Thyroid gland (tissue), 4 donors: ENCODE measurements at regions not wholly inside any gene's neighbourhood (a gene's known extent, or its start where the extent isn't known, plus 50 kb on each side); places are given as distances from the start of the nearest gene placed in this dataset.

Experiments
- POLR2A ChIP-seq, 2 donors: fragments of 450-650 bp; IDR thresholded peaks; one replicate each; pipeline ENCODE4 v1.6.1; 2017; ENCODE audit warnings: antibody characterized with exemption in 2 of 2, mild to moderate bottlenecking in 2 of 2, moderate library complexity in 1 of 2
- TF ChIP-seq, protein P1 (sequence below), 6 experiments: fragments of 200-600 bp in 3 of 6; fragments of 450-650 bp in 3 of 6; sonication (generic) in 3 of 6; IDR thresholded peaks; one replicate each; pipeline ENCODE4 v1.5.1; 2016 to 2019; ENCODE audit warnings: antibody characterized with exemption in 6 of 6, mild to moderate bottlenecking in 2 of 6, inconsistent platforms in 1 of 6, moderate library complexity in 1 of 6

DNA sequence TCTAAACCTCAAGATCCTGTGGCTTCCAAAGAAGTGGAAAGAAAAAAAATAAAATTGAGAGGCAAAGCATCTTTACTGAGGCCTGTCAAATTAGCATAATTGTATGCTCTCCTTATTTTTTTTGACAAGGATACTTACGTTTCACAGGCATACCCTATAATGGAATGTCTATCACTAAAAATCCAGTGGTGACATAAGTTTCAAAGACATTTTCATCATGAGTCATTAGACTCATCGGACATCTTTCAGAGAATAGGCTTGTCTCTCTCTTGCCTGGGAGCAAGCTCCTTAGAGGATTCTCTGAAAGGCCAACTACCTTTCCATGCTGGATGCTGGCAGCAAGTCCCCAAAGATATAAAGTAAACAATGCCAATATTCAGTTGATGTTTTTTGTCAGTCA lies 380.7 kb upstream of the STEAP1 start:
- TF ChIP-seq, protein P1, sequence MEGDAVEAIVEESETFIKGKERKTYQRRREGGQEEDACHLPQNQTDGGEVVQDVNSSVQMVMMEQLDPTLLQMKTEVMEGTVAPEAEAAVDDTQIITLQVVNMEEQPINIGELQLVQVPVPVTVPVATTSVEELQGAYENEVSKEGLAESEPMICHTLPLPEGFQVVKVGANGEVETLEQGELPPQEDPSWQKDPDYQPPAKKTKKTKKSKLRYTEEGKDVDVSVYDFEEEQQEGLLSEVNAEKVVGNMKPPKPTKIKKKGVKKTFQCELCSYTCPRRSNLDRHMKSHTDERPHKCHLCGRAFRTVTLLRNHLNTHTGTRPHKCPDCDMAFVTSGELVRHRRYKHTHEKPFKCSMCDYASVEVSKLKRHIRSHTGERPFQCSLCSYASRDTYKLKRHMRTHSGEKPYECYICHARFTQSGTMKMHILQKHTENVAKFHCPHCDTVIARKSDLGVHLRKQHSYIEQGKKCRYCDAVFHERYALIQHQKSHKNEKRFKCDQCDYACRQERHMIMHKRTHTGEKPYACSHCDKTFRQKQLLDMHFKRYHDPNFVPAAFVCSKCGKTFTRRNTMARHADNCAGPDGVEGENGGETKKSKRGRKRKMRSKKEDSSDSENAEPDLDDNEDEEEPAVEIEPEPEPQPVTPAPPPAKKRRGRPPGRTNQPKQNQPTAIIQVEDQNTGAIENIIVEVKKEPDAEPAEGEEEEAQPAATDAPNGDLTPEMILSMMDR (IDR thresholded peaks at IDR 0.05): no peak
- TF ChIP-seq POLR2A (IDR thresholded peaks at IDR 0.05): no peak
